H9 (cell line): ENCODE measurements at regions not wholly inside any gene's neighbourhood (a gene's known extent, or its start where the extent isn't known, plus 50 kb on each side); places are given as distances from the start of the nearest gene placed in this dataset.

Experiments used
- DNase-seq: peaks from one replicate; pipeline ENCODE4 v3.0.0-alpha.2; 2017
- H2AFZ ChIP-seq: one replicate; pipeline ENCODE4 v1.6.1; 2013; ENCODE audit warnings: mild to moderate bottlenecking, low read length, control low read depth, moderate library complexity
- H2AK5ac ChIP-seq: 2 replicates; pipeline ENCODE4 v1.6.1; 2013; ENCODE audit warnings: low read length, control low read depth, mixed read lengths; ENCODE audit not compliant: insufficient read length
- H2BK120ac ChIP-seq: one replicate; pipeline ENCODE4 v1.6.1; 2013; ENCODE audit warnings: low read depth, mild to moderate bottlenecking, low read length, control low read depth, inconsistent platforms; ENCODE audit not compliant: poor library complexity, severe bottlenecking
- H2BK12ac ChIP-seq: 2 replicates; pipeline ENCODE4 v1.6.1; 2013; ENCODE audit warnings: low read length, control low read depth, mixed read lengths, low read depth; ENCODE audit not compliant: insufficient read length
- H2BK15ac ChIP-seq: 2 replicates; pipeline ENCODE4 v1.6.1; 2013; ENCODE audit warnings: low read depth, low read length, control low read depth
- H2BK20ac ChIP-seq: one replicate; pipeline ENCODE4 v1.6.1; 2013; ENCODE audit warnings: low read depth, mild to moderate bottlenecking, low read length, control low read depth, inconsistent platforms; ENCODE audit not compliant: poor library complexity, severe bottlenecking
- H2BK5ac ChIP-seq: 2 replicates; pipeline ENCODE4 v1.6.1; 2013; ENCODE audit warnings: low read length, control low read depth, mixed read lengths; ENCODE audit not compliant: insufficient read length
- H3K14ac ChIP-seq: 2 replicates; pipeline ENCODE4 v1.6.1; 2013; ENCODE audit warnings: low read length, control low read depth; ENCODE audit not compliant: insufficient read depth
- H3K18ac ChIP-seq: 2 replicates; pipeline ENCODE4 v1.6.1; 2013; ENCODE audit warnings: low read depth, mild to moderate bottlenecking, mixed read lengths, low read length, control low read depth; ENCODE audit not compliant: insufficient read length
- H3K23ac ChIP-seq: 2 replicates; pipeline ENCODE4 v1.6.1; 2013; ENCODE audit warnings: low read length, control low read depth, mixed read lengths, low read depth; ENCODE audit not compliant: insufficient read length
- H3K23me2 ChIP-seq: 2 replicates; pipeline ENCODE4 v1.6.1; 2013; ENCODE audit warnings: low read depth, mild to moderate bottlenecking, mixed read lengths, low read length, control low read depth; ENCODE audit not compliant: insufficient read length, poor library complexity, severe bottlenecking
- H3K27ac ChIP-seq: 2 replicates; pipeline ENCODE4 v1.5.1; 2013; ENCODE audit warnings: low read length, control low read depth, mixed read lengths, low read depth; ENCODE audit not compliant: insufficient read length
- H3K27me3 ChIP-seq: 2 replicates; pipeline ENCODE4 v1.6.1; 2013; ENCODE audit warnings: low read length, control low read depth, inconsistent platforms; ENCODE audit not compliant: insufficient read depth
- H3K4ac ChIP-seq: 2 replicates; pipeline ENCODE4 v1.6.1; 2013; ENCODE audit warnings: low read depth, mild to moderate bottlenecking, control low read depth, inconsistent platforms, low read length, moderate library complexity
- H3K4me1 ChIP-seq: 2 replicates; pipeline ENCODE4 v1.6.1; 2013; ENCODE audit warnings: low read length, control low read depth, inconsistent platforms; ENCODE audit not compliant: insufficient read depth
- H3K4me2 ChIP-seq: 2 replicates; pipeline ENCODE4 v1.6.1; 2013; ENCODE audit warnings: low read length, control low read depth, mixed read lengths; ENCODE audit not compliant: insufficient read length, insufficient read depth
- H3K56ac ChIP-seq: 2 replicates; pipeline ENCODE4 v1.6.1; 2013; ENCODE audit warnings: low read depth, mild to moderate bottlenecking, mixed read lengths, low read length, control low read depth; ENCODE audit not compliant: insufficient read length
- H3K79me1 ChIP-seq: 2 replicates; pipeline ENCODE4 v1.6.1; 2013; ENCODE audit warnings: low read depth, mild to moderate bottlenecking, moderate library complexity, low read length, control low read depth, inconsistent platforms; ENCODE audit not compliant: insufficient read depth, poor library complexity, severe bottlenecking
- H3K79me2 ChIP-seq: 2 replicates; pipeline ENCODE4 v1.6.1; 2013; ENCODE audit warnings: low read length, control low read depth, inconsistent platforms; ENCODE audit not compliant: insufficient read depth
- H3K9ac ChIP-seq: 2 replicates; pipeline ENCODE4 v1.6.1; 2013; ENCODE audit warnings: low read length, control low read depth, mixed read lengths; ENCODE audit not compliant: insufficient read length; ENCODE audit errors: extremely low read depth
- H3K9me3 ChIP-seq: one replicate; pipeline ENCODE4 v1.6.1; 2013; ENCODE audit warnings: low read depth, low read length, inconsistent platforms; ENCODE audit not compliant: control insufficient read depth
- H3T11ph ChIP-seq: one replicate; pipeline ENCODE4 v1.6.1; 2013; ENCODE audit warnings: mild to moderate bottlenecking, low read length, control low read depth, inconsistent platforms
- H4K20me1 ChIP-seq: one replicate; pipeline ENCODE4 v1.6.1; 2013; ENCODE audit not compliant: control insufficient read depth, insufficient read length, insufficient read depth
- H4K5ac ChIP-seq: 2 replicates; pipeline ENCODE4 v1.6.1; 2013; ENCODE audit warnings: low read depth, mild to moderate bottlenecking, mixed read lengths, low read length, control low read depth; ENCODE audit not compliant: insufficient read length
- H4K8ac ChIP-seq: replicated peaks from 2 replicates; pipeline ENCODE4 v1.6.1; 2013; ENCODE audit warnings: low read length, control low read depth, mixed read lengths, low read depth; ENCODE audit not compliant: insufficient read length
- H4K91ac ChIP-seq: 2 replicates; pipeline ENCODE4 v1.6.1; 2013; ENCODE audit warnings: low read depth, mild to moderate bottlenecking, moderate library complexity, mixed read lengths, low read length, control low read depth; ENCODE audit not compliant: insufficient read length
- H3K27ac Mint-ChIP-seq, 3 experiments: 2 replicates in 2 of 3; 3 replicates in 1 of 3; pipeline ENCODE4 v1.8.0; 2020 to 2021; ENCODE audit warnings: mixed read lengths in 3 of 3, mild to moderate bottlenecking in 1 of 3, moderate library complexity in 1 of 3
- H3K27me3 Mint-ChIP-seq: 2 replicates; pipeline ENCODE4 v1.8.0; 2021; ENCODE audit warnings: low read depth, mild to moderate bottlenecking, moderate library complexity, mixed read lengths
- H3K36me3 Mint-ChIP-seq, 3 experiments: 2 replicates in 2 of 3; 3 replicates in 1 of 3; pipeline ENCODE4 v1.8.0; 2020 to 2021; ENCODE audit warnings: low read depth in 3 of 3, mixed read lengths in 3 of 3; ENCODE audit not compliant: insufficient read depth in 1 of 3
- H3K4me1 Mint-ChIP-seq, 2 experiments: 2 replicates each; pipeline ENCODE4 v1.8.0; 2020; ENCODE audit warnings: mixed read lengths in 2 of 2
- H3K4me3 Mint-ChIP-seq, 2 experiments: 2 replicates in 1 of 2; 3 replicates in 1 of 2; pipeline ENCODE4 v1.8.0; 2020 to 2021; ENCODE audit warnings: mild to moderate bottlenecking in 2 of 2, mixed read lengths in 2 of 2, moderate library complexity in 1 of 2
- H3K9me3 Mint-ChIP-seq, 2 experiments: 2 replicates in 1 of 2; 3 replicates in 1 of 2; pipeline ENCODE4 v1.8.0; 2020; ENCODE audit warnings: mild to moderate bottlenecking in 2 of 2, mixed read lengths in 2 of 2, moderate library complexity in 1 of 2
- WGBS: extraction: QIAGEN DNeasy Blood & Tissue Kit; methylation state at CpG from one replicate; pipeline ENCODE4 v1.1.7; 2013; ENCODE audit warnings: missing lambda C conversion rate, low lambda C conversion rate, mixed read lengths; ENCODE audit not compliant: insufficient read length; ENCODE audit errors: extremely low coverage; 5-methylcytosine and 5-hydroxymethylcytosine counted together
- TF ChIP-seq, protein P1 (sequence below): fragments of 200-600 bp; sonication (generic); conservative IDR thresholded peaks from 3 replicates; pipeline ENCODE4 v1.8.0; 2021; ENCODE audit warnings: antibody characterized with exemption, mild to moderate bottlenecking

DNA sequence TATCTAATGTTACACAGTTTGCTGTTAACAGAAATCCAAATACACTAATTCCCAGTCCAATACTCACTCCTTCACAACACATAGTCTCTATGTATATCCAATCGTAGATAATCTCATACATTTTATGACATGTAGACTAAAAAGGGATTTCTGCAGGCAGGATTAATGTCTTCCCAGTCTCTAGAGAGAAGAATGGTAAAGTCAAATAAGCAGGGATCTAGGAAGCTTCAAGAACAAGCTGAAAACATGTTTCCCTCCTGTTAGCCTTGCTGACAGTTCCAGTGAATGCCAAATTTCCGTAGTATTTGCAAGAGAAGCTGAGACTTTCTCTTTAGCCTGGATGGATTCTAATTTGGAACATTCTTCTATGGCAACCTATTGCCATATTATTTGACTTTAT, 500.1 kb downstream of the IGSF11 start:
- Histone ChIP-seq H3K79me2 (no peaks in the 10 kb centered on the region), H4K5ac (no peak overlapping the region), H3K4me1 (no peaks in the 10 kb centered on the region), H3K27ac (no peak overlapping the region), H2BK5ac (no peak overlapping the region), H4K20me1 (no peaks in the 10 kb centered on the region), H3K14ac (no peak overlapping the region), H3K4ac (no peak overlapping the region), H3T11ph (no peak overlapping the region), H3K23me2 (no peaks in the 10 kb centered on the region), H3K27me3 (no peaks in the 10 kb centered on the region), H2BK20ac (no peak overlapping the region), H2BK120ac (no peak overlapping the region), H3K9ac (no peak overlapping the region), H2BK15ac (no peak overlapping the region), H3K79me1 (no peaks in the 10 kb centered on the region), H3K18ac (no peak overlapping the region), H2AK5ac (no peak overlapping the region), H4K8ac (no peak overlapping the region), H3K9me3 (no peaks in the 10 kb centered on the region), H3K4me2 (no peak overlapping the region), H4K91ac (no peak overlapping the region), H2BK12ac (no peak overlapping the region), H3K56ac (no peak overlapping the region), H2AFZ (no peak overlapping the region), H3K23ac (no peak overlapping the region)
- Mint-ChIP-seq H3K36me3 (peaks cover 0 to 9% (median 0%) of the 10 kb centered on the region in 3 experiments; a peak in 2 of 7 replicates), H3K4me1 (0 out of 4 replicates have a peak, but pooled peaks cover 0 to 4% of the 10 kb centered on the region in 2 experiments), H3K27ac (no peak overlapping the region), H3K27me3 (no peaks in the 10 kb centered on the region), H3K4me3 (no peak overlapping the region), H3K9me3 (peaks cover 0 to 7% of the 10 kb centered on the region in 2 experiments; a peak in 2 of 5 replicates)
- DNase-seq, result no peak
- TF ChIP-seq, protein P1, sequence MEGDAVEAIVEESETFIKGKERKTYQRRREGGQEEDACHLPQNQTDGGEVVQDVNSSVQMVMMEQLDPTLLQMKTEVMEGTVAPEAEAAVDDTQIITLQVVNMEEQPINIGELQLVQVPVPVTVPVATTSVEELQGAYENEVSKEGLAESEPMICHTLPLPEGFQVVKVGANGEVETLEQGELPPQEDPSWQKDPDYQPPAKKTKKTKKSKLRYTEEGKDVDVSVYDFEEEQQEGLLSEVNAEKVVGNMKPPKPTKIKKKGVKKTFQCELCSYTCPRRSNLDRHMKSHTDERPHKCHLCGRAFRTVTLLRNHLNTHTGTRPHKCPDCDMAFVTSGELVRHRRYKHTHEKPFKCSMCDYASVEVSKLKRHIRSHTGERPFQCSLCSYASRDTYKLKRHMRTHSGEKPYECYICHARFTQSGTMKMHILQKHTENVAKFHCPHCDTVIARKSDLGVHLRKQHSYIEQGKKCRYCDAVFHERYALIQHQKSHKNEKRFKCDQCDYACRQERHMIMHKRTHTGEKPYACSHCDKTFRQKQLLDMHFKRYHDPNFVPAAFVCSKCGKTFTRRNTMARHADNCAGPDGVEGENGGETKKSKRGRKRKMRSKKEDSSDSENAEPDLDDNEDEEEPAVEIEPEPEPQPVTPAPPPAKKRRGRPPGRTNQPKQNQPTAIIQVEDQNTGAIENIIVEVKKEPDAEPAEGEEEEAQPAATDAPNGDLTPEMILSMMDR, result no peak
- WGBS, result no CpG with 5 or more reads among the region's 2 CpGs
